ENCODE measurements at regions not wholly inside any gene's neighbourhood (a gene's known extent, or its start where the extent isn't known, plus 50 kb on each side); places are given as distances from the start of the nearest gene placed in this dataset.

GRCh38 chr13:93101226-93101734 lies 125.3 kb upstream of the GPC6 start:
- ChIA-PET POLR2A (ENCODE audit: unreplicated experiment) (no interaction called here), CTCF (no interaction called here)
- intact Hi-C loops (cut with micrococcal nuclease), result no loop called here
- Histone ChIP-seq H3K27me3 (ENCODE audit: low read length) (no peaks in the 10 kb centered on the region), H3K9me3 (ENCODE audit: low read length) (no peaks in the 10 kb centered on the region), H3K36me3 (ENCODE audit: low read depth, low read length) (no peaks in the 10 kb centered on the region), H3F3A (ENCODE audit: low read length, unreplicated experiment) (no peaks in the 10 kb centered on the region), H3K9me2 (replicated peaks; ENCODE audit: low read length) (no peaks in the 10 kb centered on the region), H3K79me2 (ENCODE audit: low read length) (no peaks in the 10 kb centered on the region), H2AFZ (ENCODE audit: low read length) (no peak overlapping the region), H3K4me2 (ENCODE audit: low read length) (no peak overlapping the region), H3K27ac (ENCODE audit: low read length) (no peak overlapping the region), H3K4me1 (ENCODE audit: insufficient read depth, low read length) (no peaks in the 10 kb centered on the region), H4K20me1 (ENCODE audit: low read length) (no peaks in the 10 kb centered on the region), H3K4me3 (ENCODE audit: low read length) (no peak overlapping the region), H3K9ac (ENCODE audit: low read length) (no peak overlapping the region)
- no TSS peak for BruUV-seq (replicated peaks)
- ATAC-seq (no peak), DNase-seq (no peak)
- TF ChIP-seq EZH2phosphoT487 (IDR thresholded peaks at IDR 0.05; ENCODE audit: borderline replicate concordance, low read length), result no peak
- TF ChIP-seq EZH2 (IDR thresholded peaks at IDR 0.05; ENCODE audit: low read length, unreplicated experiment), result no peak
- TF ChIP-seq, protein P1, sequence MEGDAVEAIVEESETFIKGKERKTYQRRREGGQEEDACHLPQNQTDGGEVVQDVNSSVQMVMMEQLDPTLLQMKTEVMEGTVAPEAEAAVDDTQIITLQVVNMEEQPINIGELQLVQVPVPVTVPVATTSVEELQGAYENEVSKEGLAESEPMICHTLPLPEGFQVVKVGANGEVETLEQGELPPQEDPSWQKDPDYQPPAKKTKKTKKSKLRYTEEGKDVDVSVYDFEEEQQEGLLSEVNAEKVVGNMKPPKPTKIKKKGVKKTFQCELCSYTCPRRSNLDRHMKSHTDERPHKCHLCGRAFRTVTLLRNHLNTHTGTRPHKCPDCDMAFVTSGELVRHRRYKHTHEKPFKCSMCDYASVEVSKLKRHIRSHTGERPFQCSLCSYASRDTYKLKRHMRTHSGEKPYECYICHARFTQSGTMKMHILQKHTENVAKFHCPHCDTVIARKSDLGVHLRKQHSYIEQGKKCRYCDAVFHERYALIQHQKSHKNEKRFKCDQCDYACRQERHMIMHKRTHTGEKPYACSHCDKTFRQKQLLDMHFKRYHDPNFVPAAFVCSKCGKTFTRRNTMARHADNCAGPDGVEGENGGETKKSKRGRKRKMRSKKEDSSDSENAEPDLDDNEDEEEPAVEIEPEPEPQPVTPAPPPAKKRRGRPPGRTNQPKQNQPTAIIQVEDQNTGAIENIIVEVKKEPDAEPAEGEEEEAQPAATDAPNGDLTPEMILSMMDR (conservative IDR thresholded peaks at IDR 0.05; ENCODE audit: low read depth, low read length), result no peak

- intact Hi-C loops (cut with micrococcal nuclease), result no loop called here
- Histone ChIP-seq H3K9me2 (replicated peaks; ENCODE audit: low read length) (no peaks in the 10 kb centered on the region), H3K9ac (ENCODE audit: low read length) (no peak overlapping the region), H3K27me3 (ENCODE audit: low read length) (no peaks in the 10 kb centered on the region), H2AFZ (ENCODE audit: low read length) (no peak overlapping the region), H3K79me2 (ENCODE audit: low read length) (no peaks in the 10 kb centered on the region), H4K20me1 (ENCODE audit: low read length) (no peaks in the 10 kb centered on the region), H3F3A (ENCODE audit: low read length, unreplicated experiment) (no peaks in the 10 kb centered on the region), H3K4me1 (ENCODE audit: insufficient read depth, low read length) (no peaks in the 10 kb centered on the region), H3K9me3 (ENCODE audit: low read length) (no peaks in the 10 kb centered on the region), H3K4me2 (ENCODE audit: low read length) (no peak overlapping the region), H3K27ac (ENCODE audit: low read length) (no peak overlapping the region), H3K4me3 (ENCODE audit: low read length) (no peak overlapping the region), H3K36me3 (ENCODE audit: low read depth, low read length) (no peaks in the 10 kb centered on the region)
- ChIA-PET CTCF (no interaction called here), POLR2A (ENCODE audit: unreplicated experiment) (no interaction called here)
- BruUV-seq (replicated peaks), result no TSS peak
- no peak for DNase-seq
- TF ChIP-seq, protein P1 (conservative IDR thresholded peaks at IDR 0.05; ENCODE audit: low read depth, low read length), result no peak
- TF ChIP-seq EZH2phosphoT487 (IDR thresholded peaks at IDR 0.05; ENCODE audit: borderline replicate concordance, low read length), result no peak
- no peak for ATAC-seq
Measured at GRCh38 chr13:93104270-93104669, 122.3 kb upstream of the GPC6 start.

GRCh38 chr13:93108111-93108601 lies 118.5 kb upstream of the GPC6 start:
- Histone ChIP-seq H3K9me3 (ENCODE audit: low read length) (no peaks in the 10 kb centered on the region), H3K79me2 (ENCODE audit: low read length) (no peaks in the 10 kb centered on the region), H3K27me3 (ENCODE audit: low read length) (no peaks in the 10 kb centered on the region), H3K4me3 (ENCODE audit: low read length) (no peak overlapping the region), H3K36me3 (ENCODE audit: low read depth, low read length) (no peaks in the 10 kb centered on the region), H3F3A (ENCODE audit: low read length, unreplicated experiment) (no peaks in the 10 kb centered on the region), H3K4me1 (ENCODE audit: insufficient read depth, low read length) (no peaks in the 10 kb centered on the region), H2AFZ (ENCODE audit: low read length) (no peak overlapping the region), H3K9me2 (replicated peaks; ENCODE audit: low read length) (no peaks in the 10 kb centered on the region), H3K9ac (ENCODE audit: low read length) (no peak overlapping the region), H3K27ac (ENCODE audit: low read length) (no peak overlapping the region), H3K4me2 (ENCODE audit: low read length) (no peak overlapping the region), H4K20me1 (ENCODE audit: low read length) (no peaks in the 10 kb centered on the region)
- ATAC-seq, result no peak
- intact Hi-C loops (cut with micrococcal nuclease), result no loop called here
- no TSS peak for BruUV-seq (replicated peaks)
- no peak for DNase-seq
- ChIA-PET CTCF (no interaction called here), POLR2A (ENCODE audit: unreplicated experiment) (no interaction called here)
- TF ChIP-seq EZH2phosphoT487 (IDR thresholded peaks at IDR 0.05; ENCODE audit: borderline replicate concordance, low read length) (no peak), EZH2 (IDR thresholded peaks at IDR 0.05; ENCODE audit: low read length, unreplicated experiment) (no peak)
- TF ChIP-seq, protein P1 (conservative IDR thresholded peaks at IDR 0.05; ENCODE audit: low read depth, low read length), result no peak

All from PC-3 (cell line).